ENCODE measurements at regions not wholly inside any gene's neighbourhood (a gene's known extent, or its start where the extent isn't known, plus 50 kb on each side); places are given as distances from the start of the nearest gene placed in this dataset.

- H3K4me1 Mint-ChIP-seq (ENCODE audit: insufficient read depth, unreplicated experiment) = no peaks in the 10 kb centered on the region
These were observed 290.2 kb upstream of the SEMA6A start for GRCh38 chr5:116864838-116865190.

GRCh38 chr5:116864157-116864837, 289.7 kb upstream of the SEMA6A start:
- no peaks in the 10 kb centered on the region for H3K4me1 Mint-ChIP-seq (ENCODE audit: insufficient read depth, unreplicated experiment)
- no peak for TF ChIP-seq CTCF (IDR thresholded peaks at IDR 0.05; ENCODE audit: unreplicated experiment)
- BruUV-seq (replicated peaks) = no TSS peak
- H3K4me3 Mint-ChIP-seq (ENCODE audit: unreplicated experiment) = no peak overlapping the region
- no peaks in the 10 kb centered on the region for H3K9me3 Mint-ChIP-seq (ENCODE audit: unreplicated experiment)
- ChIA-PET CTCF (interaction anchor here (0.7 to 1.4 kb wide), 3 partner anchors 10 to 1248 kb away, joined by 3 to 4 read pairs (median 3); no protein-coding TSS in a partner anchor), POLR2A (no interaction called here)
- no peak overlapping the region for H3K27ac Mint-ChIP-seq (ENCODE audit: low read depth, unreplicated experiment)
- no peaks in the 10 kb centered on the region for H3K27me3 Mint-ChIP-seq (ENCODE audit: insufficient read depth, unreplicated experiment)
- intact Hi-C loops (cut with micrococcal nuclease) = no loop called here
- DNase-seq (ENCODE audit: unreplicated experiment) = no peak
- H3K36me3 Mint-ChIP-seq (ENCODE audit: insufficient read depth, unreplicated experiment) = no peaks in the 10 kb centered on the region

More at GRCh38 chr5:116864838-116865190, 290.2 kb upstream of the SEMA6A start:
- no peaks in the 10 kb centered on the region for H3K36me3 Mint-ChIP-seq (ENCODE audit: insufficient read depth, unreplicated experiment)
- H3K4me3 Mint-ChIP-seq (ENCODE audit: unreplicated experiment) = no peak overlapping the region
- no TSS peak for BruUV-seq (replicated peaks)
- no peaks in the 10 kb centered on the region for H3K27me3 Mint-ChIP-seq (ENCODE audit: insufficient read depth, unreplicated experiment)
- POLR2A ChIA-PET = no interaction called here
- no peaks in the 10 kb centered on the region for H3K9me3 Mint-ChIP-seq (ENCODE audit: unreplicated experiment)
- DNase-seq (ENCODE audit: unreplicated experiment) = no peak
- H3K27ac Mint-ChIP-seq (ENCODE audit: low read depth, unreplicated experiment) = no peak overlapping the region
- CTCF ChIA-PET = interaction anchor here (1.3 to 1.4 kb wide), 2 partner anchors 11 kb away, joined by 3 read pairs; no protein-coding TSS in a partner anchor
- TF ChIP-seq CTCF (IDR thresholded peaks at IDR 0.05; ENCODE audit: unreplicated experiment) = no peak
- intact Hi-C loops (cut with micrococcal nuclease) = no loop called here

GRCh38 chr5:116862632-116863455, 288.2 kb upstream of the SEMA6A start:
- TF ChIP-seq CTCF (IDR thresholded peaks at IDR 0.05; ENCODE audit: unreplicated experiment) = no peak
- ChIA-PET CTCF (no interaction called here), POLR2A (no interaction called here)
- Mint-ChIP-seq H3K27me3 (ENCODE audit: insufficient read depth, unreplicated experiment) (no peaks in the 10 kb centered on the region), H3K36me3 (ENCODE audit: insufficient read depth, unreplicated experiment) (no peaks in the 10 kb centered on the region), H3K9me3 (ENCODE audit: unreplicated experiment) (no peaks in the 10 kb centered on the region), H3K27ac (ENCODE audit: low read depth, unreplicated experiment) (no peak overlapping the region), H3K4me3 (ENCODE audit: unreplicated experiment) (no peak overlapping the region), H3K4me1 (ENCODE audit: insufficient read depth, unreplicated experiment) (no peaks in the 10 kb centered on the region)
- BruUV-seq (replicated peaks) = no TSS peak
- no peak for DNase-seq (ENCODE audit: unreplicated experiment)
- intact Hi-C loops (cut with micrococcal nuclease) = no loop called here

GRCh38 chr5:116861666-116862065, 287.0 kb upstream of the SEMA6A start:
- CTCF ChIA-PET = interaction anchor here (0.9 kb wide), 1 partner anchor 25 kb away, joined by 3 read pairs; no protein-coding TSS in a partner anchor
- intact Hi-C loops (cut with micrococcal nuclease) = no loop called here
- Mint-ChIP-seq H3K4me1 (ENCODE audit: insufficient read depth, unreplicated experiment) (no peaks in the 10 kb centered on the region), H3K9me3 (ENCODE audit: unreplicated experiment) (no peaks in the 10 kb centered on the region), H3K27ac (ENCODE audit: low read depth, unreplicated experiment) (no peak overlapping the region), H3K36me3 (ENCODE audit: insufficient read depth, unreplicated experiment) (no peaks in the 10 kb centered on the region), H3K27me3 (ENCODE audit: insufficient read depth, unreplicated experiment) (no peaks in the 10 kb centered on the region), H3K4me3 (ENCODE audit: unreplicated experiment) (no peak overlapping the region)
- BruUV-seq (replicated peaks) = no TSS peak
- POLR2A ChIA-PET = interaction anchor here (0.9 kb wide), 1 partner anchor 199 kb away, joined by 3 read pairs; no protein-coding TSS in a partner anchor
- DNase-seq (ENCODE audit: unreplicated experiment) = no peak
- no peak for TF ChIP-seq CTCF (IDR thresholded peaks at IDR 0.05; ENCODE audit: unreplicated experiment)
